22Rv1 (cell line): ENCODE measurements at regions not wholly inside any gene's neighbourhood (a gene's known extent, or its start where the extent isn't known, plus 50 kb on each side); places are given as distances from the start of the nearest gene placed in this dataset.
"Not testable (repeated sequence)": the region's sequence is repeated elsewhere in the genome, so short reads cannot be mapped to it uniquely, and the experiment has no call there.

Source experiments
- H3K27ac ChIP-seq: fragments of 450-650 bp; 2 replicates; pipeline ENCODE4 v1.5.1; 2017
- CTCF ChIP-seq: fragments of 450-650 bp; IDR thresholded peaks from 2 replicates; pipeline ENCODE4 v1.5.1; 2017; ENCODE audit warnings: mild to moderate bottlenecking
- ZFX ChIP-seq: fragments of 450-650 bp; IDR thresholded peaks from 2 replicates; pipeline ENCODE4 v1.6.1; 2017; ENCODE audit warnings: antibody characterized with exemption, borderline replicate concordance

- no peak for TF ChIP-seq CTCF
- no peak for TF ChIP-seq ZFX
- H3K27ac ChIP-seq: no peak overlapping the region
Measured at GRCh38 chr2:237235383-237236095, 149.8 kb downstream of the COPS8 start.

- H3K27ac ChIP-seq: no peak overlapping the region
- TF ChIP-seq ZFX (no peak), CTCF (no peak)
Measured at GRCh38 chr2:237236188-237236587, 150.5 kb downstream of the COPS8 start.

GRCh38 chr2:237238249-237238648 lies 152.6 kb downstream of the COPS8 start:
- H3K27ac ChIP-seq: no peak overlapping the region
- TF ChIP-seq ZFX: no peak
- no peak for TF ChIP-seq CTCF

- no peak overlapping the region for H3K27ac ChIP-seq
- TF ChIP-seq CTCF: no peak
- no peak for TF ChIP-seq ZFX
Measured at GRCh38 chr2:237240252-237240651, 154.6 kb downstream of the COPS8 start.

GRCh38 chr2:237240868-237241267 lies 155.2 kb downstream of the COPS8 start:
- H3K27ac ChIP-seq: not testable (repeated sequence)

- H3K27ac ChIP-seq: no peak overlapping the region
- TF ChIP-seq CTCF (no peak), ZFX (no peak)
Measured at GRCh38 chr2:237242091-237242536, 156.4 kb downstream of the COPS8 start.

GRCh38 chr2:237243487-237243886 lies 157.8 kb downstream of the COPS8 start:
- no peak for TF ChIP-seq ZFX
- no peak overlapping the region for H3K27ac ChIP-seq

- TF ChIP-seq ZFX (no peak), CTCF (no peak)
- no peak overlapping the region for H3K27ac ChIP-seq
Measured at GRCh38 chr2:237244178-237244577, 158.5 kb downstream of the COPS8 start.
